Activated CD8-positive, alpha-beta T cell treated with anti-CD3 and anti-CD28 coated beads for 36 hours (primary cell): ENCODE measurements at regions not wholly inside any gene's neighbourhood (a gene's known extent, or its start where the extent isn't known, plus 50 kb on each side); places are given as distances from the start of the nearest gene placed in this dataset.

Experiments
- ATAC-seq: fragments of 200-7000 bp; cut with Tn5 transposase; one replicate; pipeline ENCODE4 v1.10.0; 2021; ENCODE audit warnings: mild to moderate bottlenecking, moderate library complexity
- CTCF ChIA-PET: fragments of 350-600 bp; sonication (Branson Sonifier 250); formaldehyde crosslinking; loops from one replicate; lab custom pipeline; 2021; ENCODE audit warnings: antibody characterized with exemption; lab: Charles Lee
- POLR2A ChIA-PET: fragments of 350-600 bp; sonication (Branson Sonifier 250); formaldehyde crosslinking; loops from one replicate; lab custom pipeline; 2021; ENCODE audit warnings: antibody characterized with exemption; lab: Charles Lee
- DNase-seq: peaks from one replicate; pipeline ENCODE4 v3.0.0-alpha.2; 2020
- H3K27ac Mint-ChIP-seq: one replicate; pipeline ENCODE4 v1.8.0; 2021; ENCODE audit warnings: mild to moderate bottlenecking, mixed read lengths
- H3K27me3 Mint-ChIP-seq: one replicate; pipeline ENCODE4 v1.8.0; 2021; ENCODE audit warnings: mixed read lengths
- H3K36me3 Mint-ChIP-seq: one replicate; pipeline ENCODE4 v1.8.0; 2021; ENCODE audit warnings: low read depth, mixed read lengths
- H3K4me1 Mint-ChIP-seq: one replicate; pipeline ENCODE4 v1.8.0; 2021; ENCODE audit warnings: low read depth, mixed read lengths
- H3K4me3 Mint-ChIP-seq: one replicate; pipeline ENCODE4 v1.8.0; 2021; ENCODE audit warnings: mild to moderate bottlenecking, moderate library complexity, mixed read lengths
- H3K9me3 Mint-ChIP-seq: one replicate; pipeline ENCODE4 v1.8.0; 2021; ENCODE audit warnings: mixed read lengths
- CTCF ChIP-seq: fragments of 200-600 bp; IDR thresholded peaks from one replicate; pipeline ENCODE4 v1.8.0; 2022; ENCODE audit warnings: antibody characterized with exemption, mild to moderate bottlenecking
- intact Hi-C: fragments of 100-400 bp; cut with micrococcal nuclease; formaldehyde crosslinking; loops from one replicate; pipeline ENCODE4 v1.10.0; 2022

GRCh38 chr6:23448281-23448680 lies 677.7 kb upstream of the NRSN1 start:
- DNase-seq (no peak), ATAC-seq (no peak)
- Mint-ChIP-seq H3K9me3 (no peaks in the 10 kb centered on the region), H3K36me3 (no peaks in the 10 kb centered on the region), H3K27me3 (no peaks in the 10 kb centered on the region), H3K27ac (no peak overlapping the region), H3K4me1 (no peaks in the 10 kb centered on the region), H3K4me3 (no peak overlapping the region)
- CTCF ChIA-PET = no interaction called here
- no peak for TF ChIP-seq CTCF
- POLR2A ChIA-PET = no interaction called here
- intact Hi-C loops = no loop called here

- ATAC-seq = no peak
- POLR2A ChIA-PET = interaction anchor here (0.6 kb wide), 1 partner anchor 721 kb away, joined by 3 read pairs; no protein-coding TSS in a partner anchor
Measured at GRCh38 chr6:23454080-23454976, 671.7 kb upstream of the NRSN1 start.

GRCh38 chr6:23455754-23456153 lies 670.3 kb upstream of the NRSN1 start:
- DNase-seq (no peak), ATAC-seq (no peak)
- no peak for TF ChIP-seq CTCF
- CTCF ChIA-PET = no interaction called here
- no peaks in the 10 kb centered on the region for H3K9me3 Mint-ChIP-seq
- POLR2A ChIA-PET = no interaction called here
- no peaks in the 10 kb centered on the region for H3K36me3 Mint-ChIP-seq
- H3K4me3 Mint-ChIP-seq = no peak overlapping the region
- no peak overlapping the region for H3K27ac Mint-ChIP-seq
- H3K27me3 Mint-ChIP-seq = peaks cover 2% of the 10 kb centered on the region
- intact Hi-C loops = no loop called here
- H3K4me1 Mint-ChIP-seq = no peaks in the 10 kb centered on the region

More at GRCh38 chr6:23454080-23454976, 671.7 kb upstream of the NRSN1 start:
- Mint-ChIP-seq H3K27ac (no peak overlapping the region), H3K4me1 (no peaks in the 10 kb centered on the region), H3K27me3 (peaks cover 2% of the 10 kb centered on the region), H3K36me3 (no peaks in the 10 kb centered on the region), H3K9me3 (no peaks in the 10 kb centered on the region), H3K4me3 (no peak overlapping the region)
- TF ChIP-seq CTCF = no peak
- no peak for DNase-seq
- CTCF ChIA-PET = no interaction called here
- intact Hi-C loops = no loop called here

- no peaks in the 10 kb centered on the region for H3K36me3 Mint-ChIP-seq
- ATAC-seq (no peak), DNase-seq (no peak)
- no peak overlapping the region for H3K4me3 Mint-ChIP-seq
- TF ChIP-seq CTCF = no peak
- H3K27me3 Mint-ChIP-seq = peaks cover 2% of the 10 kb centered on the region
- intact Hi-C loops = no loop called here
- no peaks in the 10 kb centered on the region for H3K9me3 Mint-ChIP-seq
- POLR2A ChIA-PET = no interaction called here
- no peaks in the 10 kb centered on the region for H3K4me1 Mint-ChIP-seq
- H3K27ac Mint-ChIP-seq = no peak overlapping the region
- CTCF ChIA-PET = no interaction called here
Measured at GRCh38 chr6:23456396-23456795, 669.6 kb upstream of the NRSN1 start.

GRCh38 chr6:23457321-23457720 lies 668.7 kb upstream of the NRSN1 start:
- DNase-seq (no peak), ATAC-seq (no peak)
- H3K4me3 Mint-ChIP-seq = no peak overlapping the region
- no peak for TF ChIP-seq CTCF
- ChIA-PET POLR2A (no interaction called here), CTCF (no interaction called here)
- H3K36me3 Mint-ChIP-seq = no peaks in the 10 kb centered on the region
- intact Hi-C loops = no loop called here
- H3K4me1 Mint-ChIP-seq = no peaks in the 10 kb centered on the region
- H3K9me3 Mint-ChIP-seq = peaks cover 3% of the 10 kb centered on the region
- H3K27me3 Mint-ChIP-seq = peaks cover 2% of the 10 kb centered on the region
- H3K27ac Mint-ChIP-seq = no peak overlapping the region
